ENCODE measurements at regions not wholly inside any gene's neighbourhood (a gene's known extent, or its start where the extent isn't known, plus 50 kb on each side); places are given as distances from the start of the nearest gene placed in this dataset.
"Not testable (repeated sequence)": the region's sequence is repeated elsewhere in the genome, so short reads cannot be mapped to it uniquely, and the experiment has no call there.

GRCh38 chr4:49137961-49138360 is 151.9 kb downstream of the CWH43 start:
- H3K27ac ChIP-seq (ENCODE audit: low read depth, low read length, severe bottlenecking); H3K4me3 ChIP-seq (ENCODE audit: extremely low read depth, insufficient read depth, low read length, poor library complexity, severe bottlenecking); H3K4me1 ChIP-seq (ENCODE audit: control insufficient read depth, insufficient read depth, low read length, poor library complexity, severe bottlenecking); H3K9me3 ChIP-seq (ENCODE audit: control insufficient read depth, low read length); H3K36me3 ChIP-seq (ENCODE audit: control insufficient read depth, insufficient read depth, low read length): not testable (repeated sequence)
- WGBS, 2 experiments (ENCODE audit: insufficient coverage in 2 of 2), result no CpG with 5 or more reads among the region's 6 CpGs

- H3K4me3 ChIP-seq (ENCODE audit: extremely low read depth, insufficient read depth, low read length, poor library complexity, severe bottlenecking); H3K9me3 ChIP-seq (ENCODE audit: control insufficient read depth, low read length); H3K36me3 ChIP-seq (ENCODE audit: control insufficient read depth, insufficient read depth, low read length); H3K27ac ChIP-seq (ENCODE audit: low read depth, low read length, severe bottlenecking); H3K4me1 ChIP-seq (ENCODE audit: control insufficient read depth, insufficient read depth, low read length, poor library complexity, severe bottlenecking): not testable (repeated sequence)
- WGBS, 2 experiments (ENCODE audit: insufficient coverage in 2 of 2), result no CpG with 5 or more reads among the region's 10 CpGs
Observed at GRCh38 chr4:49138818-49139217, 152.7 kb downstream of the CWH43 start.

- H3K9me3 ChIP-seq (ENCODE audit: control insufficient read depth, low read length), result peaks cover 12% of the 10 kb centered on the region
- H3K27ac ChIP-seq (ENCODE audit: low read depth, low read length, severe bottlenecking); H3K4me3 ChIP-seq (ENCODE audit: extremely low read depth, insufficient read depth, low read length, poor library complexity, severe bottlenecking); H3K4me1 ChIP-seq (ENCODE audit: control insufficient read depth, insufficient read depth, low read length, poor library complexity, severe bottlenecking); H3K36me3 ChIP-seq (ENCODE audit: control insufficient read depth, insufficient read depth, low read length): not testable (repeated sequence)
- 42 to 61% methylated on average over 2 to 5 of the region's 8 CpGs for WGBS, 2 experiments (ENCODE audit: insufficient coverage in 2 of 2)
Observed at GRCh38 chr4:49139513-49139912, 153.4 kb downstream of the CWH43 start.

GRCh38 chr4:49140351-49140750 is 154.3 kb downstream of the CWH43 start:
- H3K9me3 ChIP-seq (ENCODE audit: control insufficient read depth, low read length), result peaks cover 18% of the 10 kb centered on the region
- whole genome bisulfite sequencing, 2 experiments (ENCODE audit: insufficient coverage in 2 of 2), result no CpG with 5 or more reads among the region's 8 CpGs
- H3K4me3 ChIP-seq (ENCODE audit: extremely low read depth, insufficient read depth, low read length, poor library complexity, severe bottlenecking); H3K27ac ChIP-seq (ENCODE audit: low read depth, low read length, severe bottlenecking); H3K4me1 ChIP-seq (ENCODE audit: control insufficient read depth, insufficient read depth, low read length, poor library complexity, severe bottlenecking); H3K36me3 ChIP-seq (ENCODE audit: control insufficient read depth, insufficient read depth, low read length): not testable (repeated sequence)

DNA sequence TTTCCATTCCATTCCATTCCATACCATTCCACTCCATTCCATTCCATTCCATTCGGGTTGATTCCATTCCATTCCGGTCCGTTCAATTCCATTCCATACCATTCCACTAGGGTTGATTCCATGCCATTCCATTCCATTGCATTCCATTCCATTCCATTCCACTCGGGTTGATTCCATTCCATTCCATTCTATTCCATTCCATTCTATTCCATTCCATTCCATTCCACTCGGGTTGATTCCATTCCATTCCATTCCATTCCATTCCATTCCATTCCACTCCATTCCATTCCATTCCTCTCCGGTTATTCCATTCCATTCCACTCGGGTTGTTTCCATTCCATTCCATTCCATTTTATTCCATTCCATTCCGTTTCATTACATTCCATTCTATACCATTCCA is 155.9 kb downstream of the CWH43 start:
- not testable (repeated sequence) for H3K4me1 ChIP-seq (ENCODE audit: control insufficient read depth, insufficient read depth, low read length, poor library complexity, severe bottlenecking); H3K36me3 ChIP-seq (ENCODE audit: control insufficient read depth, insufficient read depth, low read length); H3K27ac ChIP-seq (ENCODE audit: low read depth, low read length, severe bottlenecking); H3K4me3 ChIP-seq (ENCODE audit: extremely low read depth, insufficient read depth, low read length, poor library complexity, severe bottlenecking)
- WGBS, 2 experiments (ENCODE audit: insufficient coverage in 2 of 2), result no CpG with 5 or more reads among the region's 8 CpGs
- peaks cover 33% of the 10 kb centered on the region for H3K9me3 ChIP-seq (ENCODE audit: control insufficient read depth, low read length)

- H3K4me3 ChIP-seq (ENCODE audit: extremely low read depth, insufficient read depth, low read length, poor library complexity, severe bottlenecking); H3K27ac ChIP-seq (ENCODE audit: low read depth, low read length, severe bottlenecking); H3K4me1 ChIP-seq (ENCODE audit: control insufficient read depth, insufficient read depth, low read length, poor library complexity, severe bottlenecking); H3K36me3 ChIP-seq (ENCODE audit: control insufficient read depth, insufficient read depth, low read length): not testable (repeated sequence)
- peaks cover 76% of the 10 kb centered on the region for H3K9me3 ChIP-seq (ENCODE audit: control insufficient read depth, low read length)
- WGBS, 2 experiments (ENCODE audit: insufficient coverage in 2 of 2), result 67 to 68% methylated on average over 6 to 7 of the region's 7 CpGs
Observed at GRCh38 chr4:49147143-49147542, 161.1 kb downstream of the CWH43 start.

- H3K36me3 ChIP-seq (ENCODE audit: control insufficient read depth, insufficient read depth, low read length); H3K27ac ChIP-seq (ENCODE audit: low read depth, low read length, severe bottlenecking); H3K4me3 ChIP-seq (ENCODE audit: extremely low read depth, insufficient read depth, low read length, poor library complexity, severe bottlenecking); H3K4me1 ChIP-seq (ENCODE audit: control insufficient read depth, insufficient read depth, low read length, poor library complexity, severe bottlenecking): not testable (repeated sequence)
- peaks cover 80% of the 10 kb centered on the region for H3K9me3 ChIP-seq (ENCODE audit: control insufficient read depth, low read length)
- WGBS, 2 experiments (ENCODE audit: insufficient coverage in 2 of 2), result 56% methylated on average over 6 of the region's 6 CpGs
Observed at GRCh38 chr4:49147596-49147995, 161.5 kb downstream of the CWH43 start.

- H3K4me1 ChIP-seq (ENCODE audit: control insufficient read depth, insufficient read depth, low read length, poor library complexity, severe bottlenecking); H3K27ac ChIP-seq (ENCODE audit: low read depth, low read length, severe bottlenecking); H3K4me3 ChIP-seq (ENCODE audit: extremely low read depth, insufficient read depth, low read length, poor library complexity, severe bottlenecking); H3K36me3 ChIP-seq (ENCODE audit: control insufficient read depth, insufficient read depth, low read length): not testable (repeated sequence)
- WGBS, 2 experiments (ENCODE audit: insufficient coverage in 2 of 2), result 54 to 56% methylated on average over 20 to 21 of the region's 21 CpGs
- H3K9me3 ChIP-seq (ENCODE audit: control insufficient read depth, low read length), result peaks cover 92% of the 10 kb centered on the region
Observed at GRCh38 chr4:49149006-49149975, 163.2 kb downstream of the CWH43 start.

- 44 to 48% methylated on average over 10 of the region's 10 CpGs for WGBS, 2 experiments (ENCODE audit: insufficient coverage in 2 of 2)
- peaks cover 94% of the 10 kb centered on the region for H3K9me3 ChIP-seq (ENCODE audit: control insufficient read depth, low read length)
- not testable (repeated sequence) for H3K27ac ChIP-seq (ENCODE audit: low read depth, low read length, severe bottlenecking); H3K4me3 ChIP-seq (ENCODE audit: extremely low read depth, insufficient read depth, low read length, poor library complexity, severe bottlenecking); H3K36me3 ChIP-seq (ENCODE audit: control insufficient read depth, insufficient read depth, low read length); H3K4me1 ChIP-seq (ENCODE audit: control insufficient read depth, insufficient read depth, low read length, poor library complexity, severe bottlenecking)
Observed at GRCh38 chr4:49150351-49151083, 164.4 kb downstream of the CWH43 start.

DNA sequence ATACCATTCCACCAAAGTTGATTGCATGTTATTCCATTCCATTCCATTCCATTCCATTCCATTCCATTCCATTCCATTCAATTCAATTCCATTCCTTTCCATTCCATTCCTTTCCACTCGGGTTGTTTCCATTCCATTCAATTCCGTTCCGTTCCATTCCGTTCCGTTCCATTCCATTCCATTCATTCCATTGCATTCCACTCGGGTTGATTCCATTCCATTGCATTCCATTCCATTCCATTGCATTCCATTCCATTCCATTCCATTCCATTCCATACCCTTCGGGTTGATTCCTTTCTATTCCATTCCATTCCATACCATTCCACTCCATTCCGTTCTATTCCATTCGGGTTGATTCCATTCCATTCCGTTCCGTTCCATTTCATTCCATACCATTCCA is 166.9 kb downstream of the CWH43 start:
- H3K4me1 ChIP-seq (ENCODE audit: control insufficient read depth, insufficient read depth, low read length, poor library complexity, severe bottlenecking); H3K27ac ChIP-seq (ENCODE audit: low read depth, low read length, severe bottlenecking); H3K4me3 ChIP-seq (ENCODE audit: extremely low read depth, insufficient read depth, low read length, poor library complexity, severe bottlenecking); H3K36me3 ChIP-seq (ENCODE audit: control insufficient read depth, insufficient read depth, low read length): not testable (repeated sequence)
- WGBS, 2 experiments (ENCODE audit: insufficient coverage in 2 of 2), result 58 to 65% methylated on average over 11 of the region's 11 CpGs
- peaks cover 86% of the 10 kb centered on the region for H3K9me3 ChIP-seq (ENCODE audit: control insufficient read depth, low read length)

Data from mesodermal cell (in vitro differentiated cells).